Keratinocyte (primary cell): ENCODE measurements at regions not wholly inside any gene's neighbourhood (a gene's known extent, or its start where the extent isn't known, plus 50 kb on each side); places are given as distances from the start of the nearest gene placed in this dataset.

Source experiments
- DNase-seq: peaks from one replicate; pipeline ENCODE4 v3.0.0-alpha.2; 2011; ENCODE audit warnings: low read depth, missing footprints, low spot score
- FAIRE-seq: peaks from 2 replicates; lab custom pipeline; 2011; peaks lifted over from hg19 to GRCh38; lab: Jason Lieb, UNC
- H2AFZ ChIP-seq: 2 replicates; pipeline ENCODE4 v1.6.0; 2012; ENCODE audit warnings: low read length, control low read depth, inconsistent platforms; ENCODE audit not compliant: control insufficient read depth
- H3K27ac ChIP-seq: 2 replicates; pipeline ENCODE4 v1.5.1; 2011; ENCODE audit warnings: low read length; ENCODE audit not compliant: control insufficient read depth, insufficient read depth
- H3K27me3 ChIP-seq: 3 replicates; pipeline ENCODE4 v1.6.0; 2011; ENCODE audit warnings: low read length; ENCODE audit not compliant: control insufficient read depth, insufficient read depth; ENCODE audit errors: extremely low read depth
- H3K36me3 ChIP-seq, 2 experiments: 2 replicates in 1 of 2; 3 replicates in 1 of 2; pipeline ENCODE4 v1.5.1; 2011; ENCODE audit warnings: low read length in 2 of 2, mild to moderate bottlenecking in 1 of 2; ENCODE audit not compliant: control insufficient read depth in 2 of 2, insufficient read depth in 2 of 2; ENCODE audit errors: extremely low read depth in 1 of 2
- H3K4me1 ChIP-seq: 3 replicates; pipeline ENCODE4 v1.5.1; 2011; ENCODE audit warnings: low read length; ENCODE audit not compliant: control insufficient read depth, insufficient read depth; ENCODE audit errors: extremely low read depth
- H3K4me2 ChIP-seq: 3 replicates; pipeline ENCODE4 v1.6.0; 2011; ENCODE audit warnings: low read depth, low read length; ENCODE audit not compliant: control insufficient read depth, insufficient read depth; ENCODE audit errors: extremely low read depth
- H3K4me3 ChIP-seq, 3 experiments: fragments of 200-600 bp in 1 of 3; sonication (generic) in 1 of 3; 2 replicates in 2 of 3; 3 replicates in 1 of 3; pipeline ENCODE4 v1.5.1; 2011 to 2016; ENCODE audit warnings: low read length in 3 of 3, mild to moderate bottlenecking in 3 of 3, control low read depth in 2 of 3, inconsistent platforms in 1 of 3, low read depth in 1 of 3, mixed read lengths in 1 of 3, mixed run types in 1 of 3, moderate library complexity in 1 of 3; ENCODE audit not compliant: control insufficient read depth in 2 of 3, insufficient read depth in 2 of 3; ENCODE audit errors: extremely low read depth in 1 of 3
- H3K79me2 ChIP-seq: 2 replicates; pipeline ENCODE4 v1.6.0; 2012; ENCODE audit warnings: low read length; ENCODE audit not compliant: control insufficient read depth, insufficient read depth
- H3K9ac ChIP-seq: 3 replicates; pipeline ENCODE4 v1.6.0; 2011; ENCODE audit warnings: low read length; ENCODE audit not compliant: control insufficient read depth, insufficient read depth; ENCODE audit errors: extremely low read depth
- H3K9me1 ChIP-seq: 3 replicates; pipeline ENCODE4 v1.6.0; 2011; ENCODE audit warnings: low read length; ENCODE audit not compliant: control insufficient read depth, insufficient read depth; ENCODE audit errors: extremely low read depth
- H3K9me3 ChIP-seq: 2 replicates; pipeline ENCODE4 v1.5.1; 2012; ENCODE audit warnings: low read depth, low read length; ENCODE audit not compliant: control insufficient read depth
- H4K20me1 ChIP-seq: 3 replicates; pipeline ENCODE4 v1.6.0; 2011; ENCODE audit warnings: low read length; ENCODE audit not compliant: control insufficient read depth, insufficient read depth; ENCODE audit errors: extremely low read depth
- CTCF ChIP-seq, 3 experiments: IDR thresholded peaks in 1 of 3; conservative IDR thresholded peaks in 1 of 3; optimal IDR thresholded peaks in 1 of 3; 2 replicates in 2 of 3; 3 replicates in 1 of 3; pipeline versions ENCODE3 to v1.5.1; 2011; ENCODE audit warnings: low read length in 3 of 3, mild to moderate bottlenecking in 3 of 3, moderate library complexity in 2 of 3, control low read depth in 1 of 3, inconsistent platforms in 1 of 3; ENCODE audit not compliant: insufficient read depth in 2 of 3; ENCODE audit errors: extremely low read depth in 1 of 3
- EZH2 ChIP-seq: IDR thresholded peaks from one replicate; pipeline ENCODE4 v1.6.1; 2012; ENCODE audit warnings: inconsistent platforms, mild to moderate bottlenecking, low read length, moderate library complexity
- dilution Hi-C: fragments of 300-500 bp; cut with MboI; formaldehyde crosslinking; loops from one replicate; pipeline ENCODE4 v1.7.0; 2020; ENCODE audit warnings: low sequenced_read_pairs; ENCODE audit not compliant: extremely low pct_ligation_motif_present

GRCh38 chr1:185477638-185478580 lies 160.9 kb upstream of the IVNS1ABP start:
- H3K9ac ChIP-seq: no peak overlapping the region
- H2AFZ ChIP-seq: no peak overlapping the region
- H4K20me1 ChIP-seq: no peaks in the 10 kb centered on the region
- FAIRE-seq (no peak), DNase-seq (no peak)
- dilution Hi-C loops: no loop called here
- no peaks in the 10 kb centered on the region for H3K4me1 ChIP-seq
- no peak overlapping the region for H3K4me2 ChIP-seq
- H3K27me3 ChIP-seq: no peaks in the 10 kb centered on the region
- no peak overlapping the region for H3K27ac ChIP-seq
- H3K9me3 ChIP-seq: no peaks in the 10 kb centered on the region
- no peaks in the 10 kb centered on the region for H3K79me2 ChIP-seq
- no peaks in the 10 kb centered on the region for H3K36me3 ChIP-seq
- H3K9me1 ChIP-seq: no peaks in the 10 kb centered on the region
- no peak overlapping the region for H3K4me3 ChIP-seq
- TF ChIP-seq EZH2 (no peak), CTCF (optimal IDR thresholded peaks at IDR 0.05 in 1 of 3, IDR thresholded peaks at IDR 0.05 in 1 of 3, conservative IDR thresholded peaks at IDR 0.05 in 1 of 3; ENCODE audit: extremely low read depth in 1 of 3, insufficient read depth in 2 of 3, low read length in 3 of 3) (no peak)

- Histone ChIP-seq H4K20me1 (no peaks in the 10 kb centered on the region), H3K9ac (no peak overlapping the region), H3K9me1 (no peaks in the 10 kb centered on the region), H3K79me2 (no peaks in the 10 kb centered on the region), H3K27ac (no peak overlapping the region), H3K36me3 (no peaks in the 10 kb centered on the region), H3K4me1 (no peaks in the 10 kb centered on the region), H2AFZ (no peak overlapping the region), H3K4me2 (no peak overlapping the region), H3K9me3 (no peaks in the 10 kb centered on the region), H3K27me3 (no peaks in the 10 kb centered on the region), H3K4me3 (no peak overlapping the region)
- no peak for TF ChIP-seq EZH2
- TF ChIP-seq CTCF (optimal IDR thresholded peaks at IDR 0.05 in 1 of 3, IDR thresholded peaks at IDR 0.05 in 1 of 3, conservative IDR thresholded peaks at IDR 0.05 in 1 of 3; ENCODE audit: extremely low read depth in 1 of 3, insufficient read depth in 2 of 3, low read length in 3 of 3): no peak
- FAIRE-seq (no peak), DNase-seq (no peak)
- dilution Hi-C loops: no loop called here
Observed at GRCh38 chr1:185474440-185475149, 157.6 kb upstream of the IVNS1ABP start.
